Trophoblast cell (in vitro differentiated cells and primary cell): ENCODE measurements at regions not wholly inside any gene's neighbourhood (a gene's known extent, or its start where the extent isn't known, plus 50 kb on each side); places are given as distances from the start of the nearest gene placed in this dataset.
A peak's percentile ranks its signal among the peaks of the same experiment; 100 is the strongest.

Source experiments
- DNase-seq, 2 donors: peaks; one replicate each; pipeline ENCODE4 v3.0.0-alpha.2; 2016
- H2AFZ ChIP-seq: 2 replicates; pipeline ENCODE4 v1.6.1; 2013; ENCODE audit warnings: low read length, moderate library complexity, mild to moderate bottlenecking; ENCODE audit not compliant: insufficient read depth, poor library complexity
- H2AK5ac ChIP-seq: 2 replicates; pipeline ENCODE4 v1.6.1; 2013; ENCODE audit warnings: mild to moderate bottlenecking, low read length
- H2BK120ac ChIP-seq: 2 replicates; pipeline ENCODE4 v1.6.1; 2013; ENCODE audit warnings: low read length, mild to moderate bottlenecking, moderate library complexity; ENCODE audit not compliant: insufficient read depth, poor library complexity
- H2BK12ac ChIP-seq: 2 replicates; pipeline ENCODE4 v1.6.1; 2013; ENCODE audit warnings: mild to moderate bottlenecking, low read length, moderate library complexity
- H2BK5ac ChIP-seq: 2 replicates; pipeline ENCODE4 v1.6.1; 2013; ENCODE audit warnings: low read length, low read depth, moderate library complexity, mild to moderate bottlenecking; ENCODE audit not compliant: poor library complexity
- H3K14ac ChIP-seq: 2 replicates; pipeline ENCODE4 v1.6.1; 2013; ENCODE audit warnings: mild to moderate bottlenecking, low read length
- H3K18ac ChIP-seq: 2 replicates; pipeline ENCODE4 v1.6.1; 2013; ENCODE audit warnings: mild to moderate bottlenecking, low read length
- H3K23ac ChIP-seq: 2 replicates; pipeline ENCODE4 v1.6.1; 2013; ENCODE audit warnings: low read length
- H3K27ac ChIP-seq: 2 replicates; pipeline ENCODE4 v1.5.1; 2013; ENCODE audit warnings: low read depth, mild to moderate bottlenecking, inconsistent platforms, low read length, moderate library complexity
- H3K27me3 ChIP-seq: 2 replicates; pipeline ENCODE4 v1.6.1; 2013; ENCODE audit warnings: inconsistent platforms, mild to moderate bottlenecking, low read length, moderate library complexity; ENCODE audit not compliant: insufficient read depth
- H3K36me3 ChIP-seq, 2 experiments: 1 replicate in 1 of 2; 2 replicates in 1 of 2; pipeline ENCODE4 v1.6.1; 2013; ENCODE audit warnings: low read length in 2 of 2, mild to moderate bottlenecking in 2 of 2, moderate library complexity in 1 of 2; ENCODE audit not compliant: insufficient read depth in 2 of 2, control insufficient read depth in 1 of 2
- H3K4ac ChIP-seq: 2 replicates; pipeline ENCODE4 v1.6.1; 2013; ENCODE audit warnings: low read depth, mild to moderate bottlenecking, low read length, moderate library complexity
- H3K4me1 ChIP-seq, 2 experiments: 1 replicate in 1 of 2; 2 replicates in 1 of 2; pipeline ENCODE4 v1.6.1; 2013; ENCODE audit warnings: low read length in 2 of 2, mild to moderate bottlenecking in 2 of 2, moderate library complexity in 1 of 2; ENCODE audit not compliant: insufficient read depth in 2 of 2, control insufficient read depth in 1 of 2
- H3K4me2 ChIP-seq: 2 replicates; pipeline ENCODE4 v1.6.1; 2013; ENCODE audit warnings: inconsistent platforms, mild to moderate bottlenecking, low read length, moderate library complexity
- H3K4me3 ChIP-seq: 2 replicates; pipeline ENCODE4 v1.5.1; 2013; ENCODE audit warnings: mild to moderate bottlenecking, low read depth, low read length, inconsistent platforms
- H3K79me1 ChIP-seq: one replicate; pipeline ENCODE4 v1.6.1; 2013; ENCODE audit warnings: low read length
- H3K79me2 ChIP-seq: 2 replicates; pipeline ENCODE4 v1.6.1; 2013; ENCODE audit warnings: low read length, mild to moderate bottlenecking; ENCODE audit not compliant: control insufficient read depth, insufficient read depth, poor library complexity
- H3K9ac ChIP-seq: 2 replicates; pipeline ENCODE4 v1.6.1; 2013; ENCODE audit warnings: mild to moderate bottlenecking, low read length
- H3K9me3 ChIP-seq: 2 replicates; pipeline ENCODE4 v1.6.1; 2013; ENCODE audit warnings: low read depth, mild to moderate bottlenecking, control low read depth, inconsistent platforms, low read length; ENCODE audit not compliant: insufficient read depth
- H4K12ac ChIP-seq: 2 replicates; pipeline ENCODE4 v1.6.1; 2013; ENCODE audit warnings: low read depth, mild to moderate bottlenecking, low read length, moderate library complexity
- H4K8ac ChIP-seq: 2 replicates; pipeline ENCODE4 v1.6.1; 2013; ENCODE audit warnings: low read depth, mild to moderate bottlenecking, low read length, moderate library complexity
- H4K91ac ChIP-seq: one replicate; pipeline ENCODE4 v1.6.1; 2013; ENCODE audit warnings: low read depth, mild to moderate bottlenecking, low read length, moderate library complexity
- WGBS: extraction: QIAGEN DNeasy Blood & Tissue Kit; methylation state at CpG from one replicate; pipeline ENCODE4 v1.1.7; 2013; ENCODE audit warnings: missing lambda C conversion rate; ENCODE audit not compliant: insufficient read length, insufficient coverage; ENCODE audit errors: extremely low coverage; 5-methylcytosine and 5-hydroxymethylcytosine counted together

DNA sequence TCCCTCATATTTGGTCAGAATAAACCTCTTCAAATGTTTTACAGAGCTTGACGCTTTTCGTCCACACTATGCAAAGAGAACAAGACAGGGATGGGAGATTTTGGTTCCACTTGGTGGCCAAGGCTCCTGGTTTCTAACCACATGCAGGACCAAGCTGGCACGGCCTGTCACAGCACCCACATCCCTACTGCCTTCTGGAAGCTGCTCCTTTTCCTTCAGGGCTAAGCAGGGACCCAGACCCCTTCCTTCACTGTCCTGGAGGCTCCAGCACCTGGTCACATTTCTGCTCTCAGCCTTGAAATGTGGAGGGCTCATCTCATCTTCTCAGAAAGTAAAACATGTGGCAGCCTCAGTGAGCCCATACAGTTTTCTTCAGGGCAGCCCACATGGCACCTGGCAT lies 50.4 kb upstream of the ARHGEF7 start:
- no peak overlapping the region for H2BK5ac ChIP-seq
- H3K36me3 ChIP-seq: no peaks in the 10 kb centered on the region

DNA sequence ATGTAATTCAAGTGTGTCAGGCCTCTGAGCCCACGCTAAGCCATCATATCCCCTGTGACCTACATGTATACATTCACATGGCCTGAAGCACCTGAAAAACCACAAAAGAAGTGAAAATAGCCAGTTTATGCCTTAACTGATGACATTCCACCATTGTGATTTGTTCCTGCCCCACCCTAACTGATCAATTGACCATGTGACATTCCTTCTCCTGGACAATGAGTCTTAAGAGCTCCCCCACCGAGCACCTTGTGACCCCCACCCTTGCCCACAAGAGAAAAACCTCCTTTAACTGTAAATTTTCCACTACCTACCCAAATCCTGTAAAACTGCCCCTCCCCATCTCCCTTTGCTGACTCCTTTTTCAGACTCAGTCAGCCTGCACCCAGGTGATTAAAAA lies 52.1 kb upstream of the ARHGEF7 start:
- DNase-seq: no peak
- Histone ChIP-seq H3K27me3 (no peaks in the 10 kb centered on the region), H3K4ac (no peak overlapping the region), H2BK120ac (no peak overlapping the region), H4K91ac (no peak overlapping the region), H3K27ac (no peak overlapping the region), H3K18ac (no peak overlapping the region), H2AK5ac (no peak overlapping the region), H3K9ac (no peak overlapping the region), H4K8ac (no peak overlapping the region), H3K23ac (no peak overlapping the region), H4K12ac (no peak overlapping the region), H3K79me1 (peaks cover 3% of the 10 kb centered on the region), H3K4me1 (peaks cover 0 to 2% of the 10 kb centered on the region in 2 experiments), H3K79me2 (peaks cover 5% of the 10 kb centered on the region), H3K36me3 (no peaks in the 10 kb centered on the region), H2AFZ (no peak overlapping the region), H2BK5ac (no peak overlapping the region), H3K4me2 (no peak overlapping the region), H3K9me3 (peaks cover 3% of the 10 kb centered on the region), H3K14ac (no peak overlapping the region), H2BK12ac (no peak overlapping the region), H3K4me3 (no peak overlapping the region)
- no CpG with 5 or more reads among the region's 2 CpGs for WGBS

More for the DNA sequence above, 50.4 kb upstream of the ARHGEF7 start:
- no peak for DNase-seq
- Histone ChIP-seq H3K23ac (no peak overlapping the region), H3K79me1 (peaks cover 3% of the 10 kb centered on the region), H3K27me3 (no peaks in the 10 kb centered on the region), H4K8ac (no peak overlapping the region), H2AK5ac (no peak overlapping the region), H3K4me1 (peaks cover 0 to 2% of the 10 kb centered on the region in 2 experiments), H3K79me2 (peaks cover 5% of the 10 kb centered on the region), H2BK120ac (no peak overlapping the region), H3K4ac (no peak overlapping the region), H2BK12ac (no peak overlapping the region), H3K14ac (no peak overlapping the region), H4K12ac (no peak overlapping the region), H4K91ac (no peak overlapping the region), H3K9me3 (peaks cover 2% of the 10 kb centered on the region), H3K27ac (no peak overlapping the region), H2AFZ (no peak overlapping the region), H3K18ac (no peak overlapping the region), H3K4me2 (no peak overlapping the region), H3K4me3 (no peak overlapping the region), H3K9ac (no peak overlapping the region)
- no CpG with 5 or more reads among the region's 3 CpGs for WGBS

DNA sequence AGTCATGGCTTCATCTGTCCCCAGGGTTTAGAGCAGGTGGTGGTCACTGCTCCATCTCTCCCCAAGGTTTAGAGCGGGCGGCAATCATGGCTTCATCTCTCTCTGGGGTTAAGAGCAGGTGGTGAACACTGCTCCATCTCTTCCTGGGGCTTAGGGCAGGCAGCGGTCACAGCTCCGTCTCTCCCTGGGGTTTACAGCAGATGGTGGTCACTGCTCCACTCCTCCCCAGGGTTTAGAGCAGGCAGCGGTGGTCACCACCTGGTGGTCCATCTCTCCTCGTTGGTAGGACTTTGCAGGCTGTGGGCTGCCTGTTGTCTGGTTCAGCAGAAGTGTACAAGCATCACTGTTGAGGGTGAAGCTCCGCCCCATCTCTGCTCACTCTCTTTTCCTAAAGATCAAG lies 52.8 kb upstream of the ARHGEF7 start:
- H2AFZ ChIP-seq: no peak overlapping the region
- H3K9me3 ChIP-seq: peaks cover 3% of the 10 kb centered on the region
- H4K12ac ChIP-seq: no peak overlapping the region
- H3K4me1 ChIP-seq: peaks cover 0 to 2% of the 10 kb centered on the region in 2 experiments
- H3K27ac ChIP-seq: no peak overlapping the region
- peaks cover 2% of the 10 kb centered on the region for H3K79me2 ChIP-seq
- no peak overlapping the region for H3K18ac ChIP-seq
- no peak overlapping the region for H3K9ac ChIP-seq
- no peak overlapping the region for H4K91ac ChIP-seq
- H2AK5ac ChIP-seq: no peak overlapping the region
- no peak overlapping the region for H3K23ac ChIP-seq
- H3K36me3 ChIP-seq: no peaks in the 10 kb centered on the region
- no peaks in the 10 kb centered on the region for H3K27me3 ChIP-seq
- no peak for DNase-seq
- H4K8ac ChIP-seq: no peak overlapping the region
- peaks cover 2% of the 10 kb centered on the region for H3K79me1 ChIP-seq
- no CpG with 5 or more reads among the region's 7 CpGs for WGBS
- no peak overlapping the region for H3K4me2 ChIP-seq
- H2BK12ac ChIP-seq: no peak overlapping the region
- H2BK120ac ChIP-seq: no peak overlapping the region
- H3K14ac ChIP-seq: no peak overlapping the region
- no peak overlapping the region for H3K4me3 ChIP-seq
- no peak overlapping the region for H3K4ac ChIP-seq
- H2BK5ac ChIP-seq: no peak overlapping the region

DNA sequence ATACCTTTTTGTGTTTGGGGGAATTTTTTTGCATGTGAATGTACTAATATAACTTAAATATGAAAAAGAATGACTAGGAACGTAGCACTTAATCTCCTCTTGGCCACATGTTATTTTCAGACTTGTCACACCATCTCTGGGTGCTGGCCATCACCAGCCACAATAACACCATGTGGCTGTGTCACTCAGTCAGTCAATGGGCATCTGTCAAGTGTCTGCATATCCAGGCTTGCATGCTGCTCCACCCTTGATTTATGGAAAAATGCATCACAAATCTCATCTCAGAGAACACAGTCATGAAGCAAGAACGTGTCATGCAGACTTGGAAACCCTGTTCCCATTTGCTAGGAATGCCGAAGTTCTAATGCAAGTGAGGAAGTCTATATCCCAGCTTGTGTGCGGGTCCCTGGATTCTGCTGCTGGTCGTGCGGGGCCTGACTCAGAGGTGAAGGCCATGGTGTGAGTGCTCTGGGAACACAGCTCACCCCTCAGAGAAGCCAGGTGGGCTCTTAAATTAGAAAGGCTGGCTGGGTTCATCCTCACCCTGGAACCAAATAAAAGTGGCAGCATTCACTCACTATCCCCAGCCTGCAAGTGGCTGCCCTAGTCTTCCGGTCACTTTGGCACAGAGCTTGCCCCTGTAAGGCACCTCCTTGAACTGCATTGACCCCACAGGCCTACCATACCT lies 53.6 kb upstream of the ARHGEF7 start:
- Histone ChIP-seq H3K23ac (no peak overlapping the region), H2BK120ac (no peak overlapping the region), H2BK12ac (no peak overlapping the region), H2BK5ac (no peak overlapping the region), H3K9ac (no peak overlapping the region), H4K12ac (no peak overlapping the region), H3K9me3 (peaks cover 3% of the 10 kb centered on the region), H4K8ac (no peak overlapping the region), H3K36me3 (no peaks in the 10 kb centered on the region), H3K79me2 (no peaks in the 10 kb centered on the region), H2AFZ (no peak overlapping the region), H3K4ac (no peak overlapping the region), H3K4me2 (no peak overlapping the region), H3K4me1 (no peaks in the 10 kb centered on the region), H3K79me1 (no peaks in the 10 kb centered on the region), H3K14ac (no peak overlapping the region), H3K4me3 (peak overlapping the region; percentile 23), H2AK5ac (no peak overlapping the region), H3K18ac (no peak overlapping the region), H3K27ac (no peak overlapping the region), H3K27me3 (no peaks in the 10 kb centered on the region), H4K91ac (no peak overlapping the region)
- peak; percentile 85 to 89 for DNase-seq
- no CpG with 5 or more reads among the region's 7 CpGs for WGBS
